GM21825 (cell line): ENCODE measurements at regions not wholly inside any gene's neighbourhood (a gene's known extent, or its start where the extent isn't known, plus 50 kb on each side); places are given as distances from the start of the nearest gene placed in this dataset.
A peak's percentile ranks its signal among the peaks of the same experiment; 100 is the strongest.

Experiments
- ATAC-seq: cut with Tn5 transposase; IDR thresholded peaks from one replicate; pipeline ENCODE4 v1.9.1; 2021; ENCODE audit warnings: mild to moderate bottlenecking, moderate library complexity; ENCODE audit not compliant: unreplicated experiment

DNA sequence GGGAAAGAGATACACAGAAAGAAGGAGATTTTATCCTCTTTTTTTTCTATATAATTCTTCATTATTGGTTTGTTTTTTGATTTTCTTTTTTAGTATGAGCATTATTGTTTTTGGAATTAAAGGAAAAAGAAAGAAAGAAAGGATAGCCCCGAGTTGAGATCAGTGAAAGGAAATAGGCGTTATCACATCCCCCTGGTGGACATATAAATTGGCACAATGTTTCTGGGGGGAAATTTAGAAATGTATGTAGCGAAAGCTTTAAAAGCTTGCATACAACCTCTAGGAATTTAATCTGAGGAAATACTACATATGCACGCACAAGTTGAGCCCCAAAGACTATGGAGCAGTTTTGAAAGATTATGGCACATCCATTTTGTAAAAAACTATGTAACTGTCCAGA, 226.3 kb upstream of the LDB2 start:
- no peak for ATAC-seq

- no peak for ATAC-seq
These were observed 222.3 kb upstream of the LDB2 start for GRCh38 chr4:17120761-17121160.

- ATAC-seq = no peak
These were observed 219.3 kb upstream of the LDB2 start for GRCh38 chr4:17117746-17118145.

- no peak for ATAC-seq
These were observed 217.1 kb upstream of the LDB2 start for GRCh38 chr4:17115583-17115982.

DNA sequence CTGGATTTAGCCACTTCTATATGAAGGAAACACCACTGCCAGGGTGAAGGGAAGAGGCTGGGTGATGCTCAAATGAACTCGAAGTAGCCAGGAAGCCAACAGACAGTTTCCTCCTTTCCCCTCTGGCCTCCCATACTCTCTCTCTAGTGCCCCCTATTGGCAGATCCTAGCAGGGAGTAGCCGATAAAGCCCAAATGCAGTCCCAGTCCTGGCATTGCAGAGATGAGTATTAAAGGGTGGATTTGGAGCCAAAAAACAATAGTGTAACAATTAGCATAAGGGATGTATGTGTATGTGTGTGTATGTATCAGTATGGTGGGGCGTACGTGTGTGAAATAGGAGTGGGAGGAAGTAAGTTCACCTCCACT, 213.8 kb upstream of the LDB2 start:
- ATAC-seq = no peak

DNA sequence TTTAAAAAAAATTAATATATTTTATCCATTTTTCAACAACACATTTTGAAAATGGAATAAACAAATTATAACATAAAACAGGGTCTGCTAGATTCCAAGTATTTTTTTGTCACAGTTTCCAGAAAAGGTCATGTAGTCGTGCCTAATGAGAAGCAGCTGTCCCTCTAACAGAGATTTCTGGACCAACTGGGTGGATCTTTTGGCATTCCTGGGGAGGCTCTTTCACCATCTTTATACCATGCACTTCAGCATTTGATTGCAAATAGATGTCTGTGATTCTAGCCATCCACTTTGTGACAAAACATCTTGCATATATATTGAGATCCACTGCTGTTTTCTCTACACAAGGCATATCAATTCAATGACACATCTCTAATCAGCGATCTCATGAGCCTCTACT, 210.7 kb upstream of the LDB2 start:
- no peak for ATAC-seq

DNA sequence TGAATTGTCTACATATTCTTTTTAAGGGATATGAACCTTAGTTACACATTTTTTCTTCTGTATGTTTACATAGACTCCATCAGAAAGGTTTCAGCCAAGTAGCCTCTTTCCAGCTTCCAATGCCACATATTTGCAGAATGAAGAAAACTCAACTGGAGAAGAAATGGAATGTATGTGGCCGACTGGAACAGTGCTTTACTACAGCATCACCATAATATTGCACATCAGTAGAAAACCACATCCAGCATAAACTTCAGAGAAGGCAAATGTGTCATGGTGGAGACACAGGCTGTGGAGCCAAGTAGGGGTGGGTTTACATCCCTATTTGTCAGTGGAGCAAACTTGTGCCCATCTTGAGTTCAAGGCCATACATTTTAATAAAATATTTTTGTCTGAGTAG, 204.8 kb upstream of the LDB2 start:
- ATAC-seq = no peak

- ATAC-seq = no peak
These were observed 200.6 kb upstream of the LDB2 start for GRCh38 chr4:17098996-17099395.

DNA sequence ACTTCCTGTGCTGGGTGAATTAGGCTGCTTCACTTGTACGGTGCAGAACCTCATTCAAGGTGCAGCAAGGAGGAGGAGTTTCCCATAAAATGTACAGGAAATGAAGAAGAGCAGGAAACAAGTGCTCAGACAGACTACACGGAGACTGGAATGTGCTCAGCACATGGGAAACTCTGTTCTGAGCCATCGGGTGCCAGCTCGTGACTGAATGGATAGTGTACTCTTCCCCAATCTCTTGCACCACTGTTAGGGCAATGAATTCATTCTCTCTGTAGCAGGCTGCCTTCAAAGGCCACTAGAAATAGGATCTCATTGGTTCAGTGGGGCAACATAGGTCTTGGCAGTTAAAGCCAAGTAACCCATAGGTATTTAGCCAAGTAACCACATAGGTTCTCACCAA, 200.0 kb upstream of the LDB2 start:
- no peak for ATAC-seq

DNA sequence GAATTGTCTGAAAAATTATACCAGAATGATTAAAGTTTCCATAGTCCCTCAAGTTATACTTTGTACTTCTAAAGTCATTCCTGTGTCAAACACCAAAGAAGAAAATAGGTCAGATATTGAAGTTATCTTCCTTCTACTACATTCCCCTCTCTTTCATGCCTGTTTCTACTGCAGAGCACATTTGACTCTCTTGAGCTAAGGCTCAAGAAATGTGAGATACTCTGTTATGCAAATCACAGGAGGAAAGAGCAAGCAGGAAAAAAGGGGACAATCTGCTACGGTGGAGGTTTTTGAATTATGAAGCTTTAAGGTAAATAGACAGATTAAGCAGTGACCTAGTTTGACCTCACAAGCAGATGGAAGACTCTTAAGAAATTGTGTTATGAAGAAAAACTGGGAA, 198.9 kb upstream of the LDB2 start:
- no peak for ATAC-seq

- no peak for ATAC-seq
These were observed 198.2 kb upstream of the LDB2 start for GRCh38 chr4:17096692-17097091.

GRCh38 chr4:17095771-17096170, 197.3 kb upstream of the LDB2 start:
- ATAC-seq = no peak

- no peak for ATAC-seq
These were observed 196.4 kb upstream of the LDB2 start for GRCh38 chr4:17094876-17095210.

DNA sequence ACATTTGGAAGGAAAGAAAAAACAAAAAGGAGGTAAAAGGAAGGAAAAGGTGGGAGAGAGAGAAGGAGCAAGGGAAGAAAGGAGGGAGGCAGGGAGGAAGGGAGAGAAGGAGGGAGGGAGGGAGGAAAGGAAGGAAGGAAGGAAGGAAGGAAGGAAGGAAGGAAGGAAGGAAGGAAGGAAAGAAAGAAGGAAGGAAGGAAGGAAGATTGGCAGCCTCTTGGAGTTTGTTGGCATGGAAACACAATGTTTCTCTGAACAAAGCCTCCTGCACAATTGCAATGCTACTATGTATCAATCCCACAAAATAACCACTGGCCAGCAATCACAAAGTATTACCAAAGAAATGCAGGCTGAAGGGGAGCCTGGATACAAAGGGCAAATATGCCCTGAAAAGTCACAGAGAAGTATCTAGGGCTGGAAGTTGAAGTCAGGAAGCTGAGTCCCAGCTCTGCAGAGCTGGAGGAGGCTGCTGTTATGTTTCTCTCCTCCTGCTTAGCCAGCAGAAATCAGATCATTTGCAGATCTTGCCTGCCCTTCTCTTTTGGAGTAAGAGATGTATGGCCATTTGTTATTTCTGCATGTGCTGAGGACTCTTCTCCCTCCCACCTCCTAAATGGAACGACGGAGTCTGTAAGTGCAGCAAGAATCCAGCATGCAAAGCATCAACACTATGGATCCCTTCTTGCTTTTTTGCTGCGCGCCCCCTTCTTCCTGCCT, 195.9 kb upstream of the LDB2 start:
- no peak for ATAC-seq

DNA sequence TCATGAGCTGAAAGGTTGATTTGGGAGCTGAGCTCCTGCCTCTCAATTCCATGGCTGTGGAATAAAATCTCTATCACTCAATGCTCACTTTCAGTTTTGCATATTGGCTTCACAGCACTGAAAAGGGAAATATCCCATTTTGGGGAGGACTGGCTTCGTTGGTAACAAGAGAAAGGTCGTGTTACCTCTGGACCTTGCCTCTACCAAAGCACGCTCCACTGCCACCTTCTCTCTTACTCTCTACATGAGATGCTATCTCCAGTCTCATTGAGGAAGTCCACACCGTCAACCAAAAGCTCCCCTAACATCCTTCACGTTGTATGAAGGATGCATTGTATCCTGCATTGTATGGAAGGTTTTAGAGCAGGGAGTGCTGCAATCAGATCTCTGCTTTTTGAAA, 195.0 kb upstream of the LDB2 start:
- no peak for ATAC-seq

DNA sequence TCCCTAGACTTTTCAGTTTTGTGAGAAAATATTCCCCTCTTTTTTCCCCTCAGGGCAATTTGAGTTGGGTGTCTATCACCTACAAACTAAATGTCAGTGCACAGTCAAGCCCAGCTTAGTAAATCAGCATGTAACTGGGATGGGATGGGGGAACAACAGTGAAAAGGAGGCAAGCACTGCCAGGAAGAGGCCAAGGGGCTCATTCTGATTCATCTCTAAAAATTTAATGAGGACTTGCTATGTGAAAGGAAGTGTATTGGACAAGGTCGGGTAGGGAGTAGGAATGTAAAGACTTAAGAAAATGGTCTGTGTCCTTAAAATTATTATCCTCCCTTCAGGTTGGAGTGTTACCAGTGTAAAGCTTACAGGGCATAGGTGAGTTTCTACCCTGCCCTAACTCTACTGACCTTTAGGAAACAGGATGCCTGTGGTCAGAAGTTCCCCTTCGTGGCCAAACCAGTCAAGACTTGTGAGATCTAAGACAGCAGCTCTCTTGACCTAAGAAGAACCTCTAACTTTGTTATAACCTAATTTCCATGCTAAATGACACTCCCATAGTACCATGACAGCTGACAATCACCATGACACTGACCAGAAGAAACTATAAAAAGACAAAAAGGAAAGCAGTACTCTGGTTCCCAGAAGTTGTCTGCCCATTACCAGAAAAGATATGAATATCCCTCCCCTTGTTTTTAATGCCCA, 194.4 kb upstream of the LDB2 start:
- peak; percentile 82 for ATAC-seq

DNA sequence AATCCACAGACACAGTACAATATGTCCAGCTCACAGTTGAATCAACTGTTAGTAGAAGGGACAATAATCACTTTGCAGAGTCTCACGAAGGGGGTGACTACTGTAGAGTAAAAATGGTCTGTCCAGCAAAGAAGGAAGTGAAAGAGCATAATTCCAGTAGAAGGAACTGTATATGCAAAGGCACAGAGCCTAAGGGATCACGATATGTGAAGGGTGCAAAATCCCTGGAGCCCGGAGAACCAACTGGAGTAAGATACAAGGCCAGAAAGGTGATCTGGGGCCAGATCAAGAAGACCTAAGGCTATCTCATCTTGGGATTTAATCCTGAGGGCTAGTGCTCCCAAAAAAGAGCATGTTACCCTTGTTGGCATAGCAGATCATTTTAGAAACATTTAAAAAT, 192.7 kb upstream of the LDB2 start:
- ATAC-seq = no peak

DNA sequence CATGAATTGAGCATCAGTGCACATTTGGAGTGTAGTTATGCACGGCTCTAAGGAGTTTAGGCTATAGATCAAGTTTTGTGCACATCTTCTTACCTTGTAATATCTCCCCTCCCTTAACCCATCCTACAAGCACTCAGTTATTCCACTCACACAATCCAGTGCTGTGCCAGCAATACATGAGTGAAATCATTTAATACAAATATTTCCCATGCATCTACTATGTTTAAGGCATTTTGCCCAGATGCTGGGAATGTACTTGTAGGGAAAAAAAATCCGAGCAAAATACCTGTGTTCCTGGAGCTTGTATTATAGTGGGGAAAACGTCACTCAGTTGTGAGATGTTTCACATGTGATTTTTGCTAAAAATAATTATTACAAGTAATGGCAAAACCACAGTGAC, 191.6 kb upstream of the LDB2 start:
- ATAC-seq = no peak

GRCh38 chr4:17085416-17085815, 187.0 kb upstream of the LDB2 start:
- no peak for ATAC-seq

DNA sequence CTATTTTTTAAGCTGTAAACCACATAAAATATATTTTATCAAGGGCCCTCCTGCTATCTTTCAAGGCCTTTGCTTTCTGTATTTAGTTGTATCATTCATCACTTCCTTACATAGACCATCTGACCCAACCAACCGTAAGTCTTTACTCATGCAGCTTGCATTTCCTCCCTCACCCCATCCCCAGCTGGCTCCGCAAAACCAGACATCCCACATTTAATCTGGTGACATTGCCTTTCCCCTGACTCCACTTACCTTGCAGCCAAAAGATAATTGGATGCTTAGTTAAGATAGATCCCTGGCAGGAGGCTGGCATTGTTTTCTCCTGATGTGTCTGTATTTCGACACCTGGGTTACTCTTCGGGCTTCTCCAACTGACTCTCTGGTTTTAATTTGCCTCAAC, 183.7 kb upstream of the LDB2 start:
- no peak for ATAC-seq

GRCh38 chr4:17081179-17081578, 182.7 kb upstream of the LDB2 start:
- ATAC-seq = no peak

DNA sequence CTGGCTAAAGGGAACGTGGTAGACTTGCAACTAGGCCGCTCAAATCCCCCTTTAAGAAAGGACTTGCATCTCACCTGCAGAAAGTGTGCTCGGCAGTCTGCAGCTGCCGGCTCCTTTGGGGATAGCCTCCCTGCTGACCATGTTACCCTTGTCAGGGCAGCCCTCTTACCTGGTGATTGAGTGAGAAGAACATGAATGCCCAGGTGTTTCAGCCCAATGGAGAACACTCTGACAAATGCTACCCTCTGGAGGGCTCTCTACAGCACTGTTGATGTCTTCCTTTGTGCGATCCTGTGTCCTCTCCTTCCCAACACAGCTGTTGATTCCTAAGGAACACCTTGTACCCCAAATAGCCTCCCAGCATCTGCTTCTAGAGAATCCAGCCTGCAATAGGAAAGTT, 178.7 kb upstream of the LDB2 start:
- no peak for ATAC-seq

- no peak for ATAC-seq
These were observed 174.0 kb upstream of the LDB2 start for GRCh38 chr4:17072483-17072882.
